Chondrocyte (in vitro differentiated cells): ENCODE measurements at regions not wholly inside any gene's neighbourhood (a gene's known extent, or its start where the extent isn't known, plus 50 kb on each side); places are given as distances from the start of the nearest gene placed in this dataset.

Source experiments
- DNase-seq: peaks from one replicate; pipeline ENCODE4 v3.0.0; 2021; ENCODE audit warnings: mixed read lengths, low spot score
- H3K27ac Mint-ChIP-seq: one replicate; pipeline ENCODE4 v1.8.0; 2021; ENCODE audit warnings: mild to moderate bottlenecking, moderate library complexity, mixed read lengths; ENCODE audit not compliant: unreplicated experiment
- H3K27me3 Mint-ChIP-seq: 2 replicates; pipeline ENCODE4 v1.8.0; 2021; ENCODE audit warnings: low read depth, mixed read lengths
- H3K36me3 Mint-ChIP-seq: 2 replicates; pipeline ENCODE4 v1.8.0; 2021; ENCODE audit warnings: low read depth, mixed read lengths
- H3K4me1 Mint-ChIP-seq: 2 replicates; pipeline ENCODE4 v1.8.0; 2021; ENCODE audit warnings: low read depth, mild to moderate bottlenecking, mixed read lengths
- H3K4me3 Mint-ChIP-seq: one replicate; pipeline ENCODE4 v1.8.0; 2021; ENCODE audit warnings: mild to moderate bottlenecking, moderate library complexity, mixed read lengths; ENCODE audit not compliant: unreplicated experiment
- H3K9me3 Mint-ChIP-seq: 2 replicates; pipeline ENCODE4 v1.8.0; 2021; ENCODE audit warnings: low read depth, mixed read lengths
- TF ChIP-seq, protein P1 (sequence below): fragments of 200-600 bp; sonication (generic); IDR thresholded peaks from 2 replicates; pipeline ENCODE4 v1.5.0; 2021; ENCODE audit warnings: antibody characterized with exemption, mild to moderate bottlenecking, moderate library complexity

- DNase-seq: no peak
- H3K9me3 Mint-ChIP-seq: no peaks in the 10 kb centered on the region
- H3K27me3 Mint-ChIP-seq: no peaks in the 10 kb centered on the region
- TF ChIP-seq, protein P1, sequence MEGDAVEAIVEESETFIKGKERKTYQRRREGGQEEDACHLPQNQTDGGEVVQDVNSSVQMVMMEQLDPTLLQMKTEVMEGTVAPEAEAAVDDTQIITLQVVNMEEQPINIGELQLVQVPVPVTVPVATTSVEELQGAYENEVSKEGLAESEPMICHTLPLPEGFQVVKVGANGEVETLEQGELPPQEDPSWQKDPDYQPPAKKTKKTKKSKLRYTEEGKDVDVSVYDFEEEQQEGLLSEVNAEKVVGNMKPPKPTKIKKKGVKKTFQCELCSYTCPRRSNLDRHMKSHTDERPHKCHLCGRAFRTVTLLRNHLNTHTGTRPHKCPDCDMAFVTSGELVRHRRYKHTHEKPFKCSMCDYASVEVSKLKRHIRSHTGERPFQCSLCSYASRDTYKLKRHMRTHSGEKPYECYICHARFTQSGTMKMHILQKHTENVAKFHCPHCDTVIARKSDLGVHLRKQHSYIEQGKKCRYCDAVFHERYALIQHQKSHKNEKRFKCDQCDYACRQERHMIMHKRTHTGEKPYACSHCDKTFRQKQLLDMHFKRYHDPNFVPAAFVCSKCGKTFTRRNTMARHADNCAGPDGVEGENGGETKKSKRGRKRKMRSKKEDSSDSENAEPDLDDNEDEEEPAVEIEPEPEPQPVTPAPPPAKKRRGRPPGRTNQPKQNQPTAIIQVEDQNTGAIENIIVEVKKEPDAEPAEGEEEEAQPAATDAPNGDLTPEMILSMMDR: no peak
- H3K4me1 Mint-ChIP-seq: peaks cover 16% of the 10 kb centered on the region
- H3K36me3 Mint-ChIP-seq: no peaks in the 10 kb centered on the region
- H3K4me3 Mint-ChIP-seq: no peak overlapping the region
- no peak overlapping the region for H3K27ac Mint-ChIP-seq
Measured at GRCh38 chr4:164446516-164446915, 307.4 kb upstream of the SMIM31 start.

DNA sequence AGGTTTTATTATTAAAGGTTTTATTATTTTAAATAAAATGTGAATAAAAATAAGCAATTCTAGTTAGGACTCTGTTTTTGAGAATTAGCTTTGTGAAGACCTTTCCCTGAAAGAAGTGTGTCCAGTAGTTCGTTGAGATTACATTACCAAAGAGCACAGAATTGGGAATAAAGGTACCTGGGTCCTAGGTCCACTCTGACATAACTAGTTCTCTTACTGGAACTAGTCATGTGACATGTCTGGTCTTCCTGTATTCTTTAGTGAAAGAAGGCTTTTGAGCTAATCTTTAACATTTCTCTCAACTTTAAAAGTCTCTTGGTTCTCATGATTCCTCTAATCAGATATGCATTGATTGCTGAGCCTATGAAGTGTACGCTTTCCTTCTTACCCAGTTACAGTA lies 292.0 kb upstream of the SMIM31 start:
- Mint-ChIP-seq H3K27me3 (no peaks in the 10 kb centered on the region), H3K4me3 (no peak overlapping the region), H3K27ac (no peak overlapping the region), H3K9me3 (peaks cover 5% of the 10 kb centered on the region), H3K36me3 (peaks cover 1% of the 10 kb centered on the region), H3K4me1 (peaks cover 5% of the 10 kb centered on the region)
- TF ChIP-seq, protein P1: no peak
- no peak for DNase-seq

GRCh38 chr4:164462471-164462870 lies 291.5 kb upstream of the SMIM31 start:
- no peak for DNase-seq
- Mint-ChIP-seq H3K27ac (no peak overlapping the region), H3K27me3 (no peaks in the 10 kb centered on the region), H3K36me3 (no peaks in the 10 kb centered on the region), H3K4me1 (peaks cover 5% of the 10 kb centered on the region), H3K9me3 (peaks cover 3% of the 10 kb centered on the region), H3K4me3 (no peak overlapping the region)
- TF ChIP-seq, protein P1: no peak

DNA sequence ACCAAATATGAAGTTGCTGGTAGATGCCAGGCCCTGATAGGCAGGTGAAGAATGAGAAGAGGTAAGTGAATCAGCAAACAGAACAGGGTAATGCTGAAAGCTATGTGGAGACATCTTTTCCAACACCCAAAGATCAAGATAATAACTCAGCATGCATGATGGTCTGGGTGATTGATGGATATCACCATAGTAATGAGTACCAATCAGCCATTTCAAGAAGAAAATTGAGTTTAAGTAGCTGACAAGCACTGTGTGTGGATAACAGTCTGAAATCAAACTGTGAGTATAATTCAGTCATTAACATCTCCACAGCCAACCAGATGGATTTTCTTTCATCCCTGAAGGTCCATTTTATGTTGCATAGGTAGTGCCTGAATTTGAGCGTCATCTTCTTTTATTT lies 289.6 kb upstream of the SMIM31 start:
- no peak for DNase-seq
- H3K27me3 Mint-ChIP-seq: no peaks in the 10 kb centered on the region
- peaks cover 5% of the 10 kb centered on the region for H3K4me1 Mint-ChIP-seq
- no peaks in the 10 kb centered on the region for H3K36me3 Mint-ChIP-seq
- H3K4me3 Mint-ChIP-seq: no peak overlapping the region
- TF ChIP-seq, protein P1: no peak
- H3K9me3 Mint-ChIP-seq: no peaks in the 10 kb centered on the region
- H3K27ac Mint-ChIP-seq: no peak overlapping the region

- no peaks in the 10 kb centered on the region for H3K9me3 Mint-ChIP-seq
- no peaks in the 10 kb centered on the region for H3K27me3 Mint-ChIP-seq
- TF ChIP-seq, protein P1: no peak
- H3K27ac Mint-ChIP-seq: no peak overlapping the region
- no peaks in the 10 kb centered on the region for H3K4me1 Mint-ChIP-seq
- DNase-seq: no peak
- H3K4me3 Mint-ChIP-seq: no peak overlapping the region
- no peaks in the 10 kb centered on the region for H3K36me3 Mint-ChIP-seq
Measured at GRCh38 chr4:164467493-164467892, 286.4 kb upstream of the SMIM31 start.
